NK-92 (cell line): ENCODE measurements at regions not wholly inside any gene's neighbourhood (a gene's known extent, or its start where the extent isn't known, plus 50 kb on each side); places are given as distances from the start of the nearest gene placed in this dataset.

ENCODE experiments used
- DNase-seq: peaks from one replicate; lab custom pipeline; 2025; ENCODE audit not compliant: unreplicated experiment; lab: John Stamatoyannopoulos, UW

- no peak for DNase-seq
Observed at GRCh38 chr2:122368576-122369243, 613.3 kb downstream of the TSN start.

GRCh38 chr2:122378521-122378920 is 623.1 kb downstream of the TSN start:
- no peak for DNase-seq

GRCh38 chr2:122384768-122385333 is 629.4 kb downstream of the TSN start:
- DNase-seq = no peak

- no peak for DNase-seq
Observed at GRCh38 chr2:122388208-122388607, 632.8 kb downstream of the TSN start.

- no peak for DNase-seq
Observed at GRCh38 chr2:122389694-122390093, 634.2 kb downstream of the TSN start.

- DNase-seq = no peak
Observed at GRCh38 chr2:122390406-122390805, 635.0 kb downstream of the TSN start.

- DNase-seq = no peak
Observed at GRCh38 chr2:122391726-122392125, 636.3 kb downstream of the TSN start.

GRCh38 chr2:122395687-122396086 is 640.2 kb downstream of the TSN start:
- DNase-seq = no peak

GRCh38 chr2:122411231-122411630 is 655.8 kb downstream of the TSN start:
- no peak for DNase-seq

- DNase-seq = no peak
Observed at GRCh38 chr2:122412360-122412759, 656.9 kb downstream of the TSN start.

- DNase-seq = no peak
Observed at GRCh38 chr2:122414902-122415301, 659.5 kb downstream of the TSN start.

- DNase-seq = no peak
Observed at GRCh38 chr2:122417114-122417513, 661.7 kb downstream of the TSN start.

GRCh38 chr2:122421775-122422174 is 666.3 kb downstream of the TSN start:
- no peak for DNase-seq

- no peak for DNase-seq
Observed at GRCh38 chr2:122422384-122422991, 667.0 kb downstream of the TSN start.

- DNase-seq = no peak
Observed at GRCh38 chr2:122423934-122424333, 668.5 kb downstream of the TSN start.

GRCh38 chr2:122433123-122433754 is 677.8 kb downstream of the TSN start:
- no peak for DNase-seq

GRCh38 chr2:122445003-122445402 is 689.6 kb downstream of the TSN start:
- DNase-seq = no peak

GRCh38 chr2:122446761-122447160 is 691.3 kb downstream of the TSN start:
- no peak for DNase-seq

GRCh38 chr2:122447237-122447636 is 691.8 kb downstream of the TSN start:
- DNase-seq = no peak

- DNase-seq = no peak
Observed at GRCh38 chr2:122451040-122451439, 695.6 kb downstream of the TSN start.

- no peak for DNase-seq
Observed at GRCh38 chr2:122451697-122452096, 696.2 kb downstream of the TSN start.

- DNase-seq = no peak
Observed at GRCh38 chr2:122469147-122469546, 713.7 kb downstream of the TSN start.
